HG02678 (cell line): ENCODE measurements at regions not wholly inside any gene's neighbourhood (a gene's known extent, or its start where the extent isn't known, plus 50 kb on each side); places are given as distances from the start of the nearest gene placed in this dataset.
"Not testable (repeated sequence)": the region's sequence is repeated elsewhere in the genome, so short reads cannot be mapped to it uniquely, and the experiment has no call there.

ENCODE experiments used
- ATAC-seq: cut with Tn5 transposase; IDR thresholded peaks from one replicate; pipeline ENCODE4 v1.9.1; 2021; ENCODE audit warnings: mild to moderate bottlenecking, moderate library complexity; ENCODE audit not compliant: unreplicated experiment

- ATAC-seq = no peak
These were observed 108.6 kb downstream of the ZMAT1 start for GRCh38 chrX:101823236-101823635.

DNA sequence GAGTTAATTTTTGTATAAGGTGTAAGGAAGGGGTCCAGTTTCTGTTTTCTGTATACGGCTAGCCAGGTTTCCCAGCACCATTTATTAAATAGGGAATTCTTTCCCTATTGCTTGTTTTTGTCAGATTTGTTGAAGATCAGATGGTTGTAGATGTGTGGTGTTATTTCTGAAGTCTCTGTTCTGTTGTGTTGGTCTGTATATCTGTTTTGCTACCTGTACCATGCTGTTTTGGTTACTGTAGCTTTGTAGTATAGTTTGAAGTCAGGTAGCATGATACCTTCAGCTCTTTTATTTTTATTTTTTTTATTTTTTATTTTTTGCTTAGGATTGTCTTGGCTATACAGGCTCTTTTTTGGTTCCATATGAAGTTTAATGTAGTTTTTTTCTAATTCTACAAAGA lies 114.1 kb downstream of the ZMAT1 start:
- not testable (repeated sequence) for ATAC-seq

DNA sequence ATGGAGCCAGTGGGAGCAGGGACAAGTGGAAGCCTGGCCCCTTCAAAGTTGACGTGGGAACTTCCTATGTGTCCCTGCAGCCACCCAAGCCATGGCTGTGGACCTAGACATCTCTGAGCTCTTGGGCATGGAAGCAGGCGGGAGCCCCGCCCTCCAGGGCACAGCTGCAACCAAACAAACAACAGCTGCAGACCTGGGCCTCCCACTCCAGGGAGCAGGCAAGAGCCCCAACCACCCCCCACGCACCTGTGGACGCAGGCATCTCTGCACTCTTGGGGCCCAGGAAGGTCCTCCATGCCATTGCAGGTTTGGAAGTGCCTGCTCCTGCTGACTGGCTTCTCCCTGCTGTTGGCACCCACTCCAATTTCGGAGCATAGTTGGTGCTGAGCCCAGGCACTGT lies 118.6 kb downstream of the ZMAT1 start:
- no peak for ATAC-seq

- no peak for ATAC-seq
These were observed 128.4 kb downstream of the ZMAT1 start for GRCh38 chrX:101803451-101803850.

- ATAC-seq = peak; percentile 100
These were observed 132.4 kb downstream of the ZMAT1 start for GRCh38 chrX:101799387-101799786.

DNA sequence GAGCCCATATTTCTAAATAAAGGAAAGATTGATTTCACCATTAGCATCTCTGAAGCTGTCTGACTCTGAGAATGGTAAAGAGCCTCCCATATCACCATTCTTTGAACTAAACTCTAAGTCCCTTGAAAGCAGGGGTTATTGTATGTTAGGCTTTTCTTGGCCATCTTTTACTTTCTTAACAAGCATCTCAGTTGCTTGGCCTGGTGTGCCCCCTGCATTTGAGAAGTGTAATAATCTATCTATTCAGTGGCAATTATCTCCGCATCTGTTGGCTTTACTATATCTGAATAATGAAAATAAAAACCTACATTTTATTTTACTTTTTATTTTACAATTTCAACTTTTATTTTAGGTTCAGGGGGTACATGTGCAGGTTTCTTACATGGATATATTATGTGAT lies 128.3 kb upstream of the ARMCX2 start:
- no peak for ATAC-seq

- ATAC-seq = no peak
These were observed 125.5 kb upstream of the ARMCX2 start for GRCh38 chrX:101785142-101785541.

DNA sequence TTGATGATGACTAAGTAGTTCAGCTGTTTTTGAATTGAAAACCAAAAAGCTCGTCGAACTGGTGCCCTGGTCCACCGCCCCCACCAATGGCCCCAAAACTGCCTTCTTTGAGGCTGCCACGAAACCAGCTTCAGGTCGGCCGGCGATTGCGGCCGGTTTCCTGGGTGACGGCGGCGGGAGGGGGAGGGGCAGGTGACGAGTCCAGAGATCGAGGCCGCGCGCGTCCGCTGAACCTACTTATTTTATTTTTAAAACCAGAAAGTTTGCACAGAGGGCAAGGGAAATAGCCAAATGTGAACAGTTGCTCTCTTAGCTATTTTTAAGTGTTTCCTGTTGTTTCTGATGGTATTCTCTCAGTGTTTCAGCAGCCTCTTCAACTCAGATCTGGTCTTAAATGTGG lies 120.8 kb upstream of the ARMCX2 start:
- not testable (repeated sequence) for ATAC-seq

DNA sequence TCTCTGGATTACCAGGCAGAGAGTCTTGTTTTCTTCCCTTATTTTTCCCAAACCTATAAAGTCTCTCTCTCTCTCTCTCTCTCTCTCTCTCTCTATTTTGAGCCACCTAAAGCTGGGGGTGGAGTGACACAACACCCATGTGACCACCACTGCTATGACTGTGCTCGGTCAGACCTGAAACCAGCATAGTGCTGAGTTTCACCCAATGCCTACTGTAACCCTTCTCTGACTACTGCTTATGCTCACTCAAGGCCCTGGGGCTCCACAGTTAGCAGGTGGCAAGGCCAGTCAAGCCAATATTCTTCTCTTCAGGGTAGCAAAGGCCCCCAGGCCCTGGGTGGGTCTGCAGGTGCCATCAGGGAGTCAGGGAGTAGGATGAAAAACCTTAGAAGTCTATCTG lies 114.7 kb upstream of the ARMCX2 start:
- peak; percentile 100 for ATAC-seq

- no peak for ATAC-seq
These were observed 104.9 kb upstream of the ARMCX2 start for GRCh38 chrX:101764538-101764937.

- peak; percentile 75 for ATAC-seq
These were observed 99.3 kb upstream of the ARMCX2 start for GRCh38 chrX:101759000-101759399.

DNA sequence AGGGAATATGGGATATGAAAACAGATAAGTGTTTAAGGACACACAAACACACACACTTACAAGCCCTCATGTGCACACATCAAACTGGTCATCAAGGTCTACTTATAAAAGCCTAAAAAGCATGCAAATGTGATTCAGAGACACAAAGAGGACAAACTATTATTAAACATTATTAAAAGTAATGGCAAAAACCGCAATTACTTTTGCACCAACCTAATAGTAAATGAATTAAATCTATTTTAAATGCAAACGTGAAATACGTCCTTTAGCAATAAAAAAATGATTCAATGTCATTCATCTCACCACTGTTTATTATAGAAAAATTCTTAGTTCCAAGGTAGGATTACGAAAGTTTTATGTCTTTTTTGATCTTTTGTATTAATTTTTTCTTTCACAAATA lies 91.1 kb upstream of the ARMCX2 start:
- no peak for ATAC-seq

- no peak for ATAC-seq
These were observed 89.8 kb upstream of the ARMCX2 start for GRCh38 chrX:101749436-101749835.

- ATAC-seq = no peak
These were observed 85.4 kb upstream of the ARMCX2 start for GRCh38 chrX:101745046-101745445.

DNA sequence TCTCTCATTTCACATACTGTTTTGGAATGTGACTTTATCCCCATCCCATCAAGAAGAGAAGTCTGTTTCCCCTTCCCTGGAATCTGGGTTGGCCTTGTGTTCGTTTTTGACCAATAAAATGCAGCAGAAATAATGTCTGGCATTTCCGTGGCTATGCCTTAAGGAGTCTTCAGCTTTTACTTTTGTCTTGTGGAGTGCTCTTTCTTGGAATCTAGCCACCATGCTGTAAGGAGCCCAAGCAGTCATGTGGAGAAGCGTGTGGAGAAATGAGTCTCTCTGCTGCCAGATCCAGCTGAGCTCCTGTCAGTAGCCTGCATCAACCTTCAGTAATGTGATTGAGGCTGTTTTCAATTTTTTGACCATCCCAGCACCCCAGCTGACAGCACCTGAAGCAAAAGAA lies 84.4 kb upstream of the ARMCX2 start:
- no peak for ATAC-seq

- no peak for ATAC-seq
These were observed 81.0 kb upstream of the ARMCX2 start for GRCh38 chrX:101740642-101741041.

- ATAC-seq = not testable (repeated sequence)
These were observed 79.2 kb upstream of the ARMCX2 start for GRCh38 chrX:101738867-101739266.

GRCh38 chrX:101738411-101738810 lies 78.8 kb upstream of the ARMCX2 start:
- not testable (repeated sequence) for ATAC-seq

DNA sequence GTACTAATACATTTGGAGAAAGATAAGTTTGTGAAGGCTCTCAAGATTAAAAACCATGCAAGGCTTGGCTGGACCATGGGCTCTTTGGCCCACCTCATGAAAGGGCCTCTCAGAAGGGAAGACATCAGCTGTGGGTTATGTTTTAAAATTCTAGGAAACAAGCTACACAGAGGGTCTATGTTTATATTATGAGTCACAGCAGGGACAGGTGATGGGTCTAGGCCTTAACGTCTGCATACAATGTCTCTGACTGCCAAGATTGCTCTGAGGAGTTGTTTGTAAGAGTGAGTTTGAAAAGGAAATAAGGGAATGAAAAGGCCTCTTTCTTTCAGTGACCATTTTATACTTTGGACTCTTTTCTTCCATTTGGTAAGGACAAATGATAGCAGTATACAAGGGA lies 77.0 kb upstream of the ARMCX2 start:
- no peak for ATAC-seq

- ATAC-seq = no peak
These were observed 73.2 kb upstream of the ARMCX2 start for GRCh38 chrX:101732870-101733269.

DNA sequence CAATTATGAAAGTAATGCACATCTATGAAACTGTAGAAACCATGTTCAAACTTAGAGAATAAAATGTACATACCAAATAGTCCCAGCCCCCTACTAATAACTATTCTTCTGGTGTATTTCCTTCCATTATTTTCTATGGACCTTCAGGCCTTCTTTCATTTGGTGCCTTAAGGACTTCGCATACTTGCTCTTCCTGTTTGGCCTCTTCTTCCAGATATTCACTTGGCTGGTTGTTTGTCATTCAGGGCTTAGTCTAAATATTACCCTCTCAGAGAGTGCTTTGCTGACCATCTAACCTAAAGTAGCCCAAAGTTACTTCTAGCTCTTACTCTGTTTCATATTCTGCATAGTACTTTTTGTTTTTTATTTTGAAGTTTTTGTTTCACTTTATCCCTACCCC lies 70.3 kb upstream of the ARMCX2 start:
- ATAC-seq = no peak
